ENCODE measurements at regions not wholly inside any gene's neighbourhood (a gene's known extent, or its start where the extent isn't known, plus 50 kb on each side); places are given as distances from the start of the nearest gene placed in this dataset.

- no peak for DNase-seq (ENCODE audit: low spot score)
Measured at GRCh38 chr17:72301887-72302286, 181.1 kb downstream of the SOX9 start.

- no peak for DNase-seq (ENCODE audit: low spot score)
Measured at GRCh38 chr17:72302735-72303134, 181.9 kb downstream of the SOX9 start.

GRCh38 chr17:72303787-72304733 lies 183.2 kb downstream of the SOX9 start:
- DNase-seq (ENCODE audit: low spot score): no peak

- DNase-seq (ENCODE audit: low spot score): no peak
Measured at GRCh38 chr17:72304859-72305258, 184.0 kb downstream of the SOX9 start.

GRCh38 chr17:72305472-72305871 lies 184.7 kb downstream of the SOX9 start:
- no peak for DNase-seq (ENCODE audit: low spot score)

- no peak for DNase-seq (ENCODE audit: low spot score)
Measured at GRCh38 chr17:72306037-72306436, 185.2 kb downstream of the SOX9 start.

GRCh38 chr17:72307836-72308235 lies 187.0 kb downstream of the SOX9 start:
- DNase-seq (ENCODE audit: low spot score): no peak

- DNase-seq (ENCODE audit: low spot score): no peak
Measured at GRCh38 chr17:72308744-72309385, 188.0 kb downstream of the SOX9 start.

GRCh38 chr17:72311004-72311403 lies 190.2 kb downstream of the SOX9 start:
- no peak for DNase-seq (ENCODE audit: low spot score)

- DNase-seq (ENCODE audit: low spot score): no peak
Measured at GRCh38 chr17:72315122-72315913, 194.5 kb downstream of the SOX9 start.

- DNase-seq (ENCODE audit: low spot score): no peak
Measured at GRCh38 chr17:72318131-72318530, 197.3 kb downstream of the SOX9 start.

- no peak for DNase-seq (ENCODE audit: low spot score)
Measured at GRCh38 chr17:72321896-72322295, 201.1 kb downstream of the SOX9 start.

GRCh38 chr17:72332367-72332766 lies 211.5 kb downstream of the SOX9 start:
- DNase-seq (ENCODE audit: low spot score): peak; percentile 21

GRCh38 chr17:72333570-72333969 lies 212.8 kb downstream of the SOX9 start:
- DNase-seq (ENCODE audit: low spot score): no peak

- no peak for DNase-seq (ENCODE audit: low spot score)
Measured at GRCh38 chr17:72334205-72334604, 213.4 kb downstream of the SOX9 start.

GRCh38 chr17:72336026-72336803 lies 215.4 kb downstream of the SOX9 start:
- no peak for DNase-seq (ENCODE audit: low spot score)

GRCh38 chr17:72336804-72337070 lies 215.9 kb downstream of the SOX9 start:
- no peak for DNase-seq (ENCODE audit: low spot score)

GRCh38 chr17:72338304-72338703 lies 217.5 kb downstream of the SOX9 start:
- DNase-seq (ENCODE audit: low spot score): no peak

GRCh38 chr17:72338847-72339790 lies 218.3 kb downstream of the SOX9 start:
- no peak for DNase-seq (ENCODE audit: low spot score)

GRCh38 chr17:72340836-72341235 lies 220.0 kb downstream of the SOX9 start:
- no peak for DNase-seq (ENCODE audit: low spot score)

- no peak for DNase-seq (ENCODE audit: low spot score)
Measured at GRCh38 chr17:72342061-72342460, 221.2 kb downstream of the SOX9 start.

Measured in activated CD4-positive, alpha-beta T cell treated with anti-CD3 and anti-CD28 coated beads, Interleukin-2, Interleukin-4, amounts not matched to agents 100 ng/mL and 50 ng/mL, durations not matched to agents 16 hours and 8 hours (primary cell).